ENCODE measurements at regions not wholly inside any gene's neighbourhood (a gene's known extent, or its start where the extent isn't known, plus 50 kb on each side); places are given as distances from the start of the nearest gene placed in this dataset.

GRCh38 chr20:48209102-48209501 lies 423.8 kb upstream of the SULF2 start:
- Mint-ChIP-seq H3K9me3 (no peaks in the 10 kb centered on the region), H3K36me3 (ENCODE audit: low read depth) (no peaks in the 10 kb centered on the region), H3K4me3 (no peak overlapping the region), H3K27ac (no peak overlapping the region), H3K4me1 (ENCODE audit: low read depth) (no peaks in the 10 kb centered on the region), H3K27me3 (no peaks in the 10 kb centered on the region)

GRCh38 chr20:48208176-48208575 lies 422.9 kb upstream of the SULF2 start:
- Mint-ChIP-seq H3K27ac (no peak overlapping the region), H3K4me1 (ENCODE audit: low read depth) (no peaks in the 10 kb centered on the region), H3K4me3 (no peak overlapping the region), H3K36me3 (ENCODE audit: low read depth) (no peaks in the 10 kb centered on the region), H3K9me3 (no peaks in the 10 kb centered on the region), H3K27me3 (no peaks in the 10 kb centered on the region)

- Mint-ChIP-seq H3K27me3 (no peaks in the 10 kb centered on the region), H3K4me1 (ENCODE audit: low read depth) (no peaks in the 10 kb centered on the region), H3K36me3 (ENCODE audit: low read depth) (no peaks in the 10 kb centered on the region), H3K9me3 (no peaks in the 10 kb centered on the region), H3K27ac (no peak overlapping the region), H3K4me3 (no peak overlapping the region)
Observed at GRCh38 chr20:48207505-48207904, 422.2 kb upstream of the SULF2 start.

- no peaks in the 10 kb centered on the region for H3K36me3 Mint-ChIP-seq (ENCODE audit: low read depth)
- H3K27ac Mint-ChIP-seq: no peak overlapping the region
- no peak overlapping the region for H3K4me3 Mint-ChIP-seq
Observed at GRCh38 chr20:48205786-48206185, 420.5 kb upstream of the SULF2 start.

GRCh38 chr20:48205281-48205782 lies 420.1 kb upstream of the SULF2 start:
- no peaks in the 10 kb centered on the region for H3K9me3 Mint-ChIP-seq
- H3K27ac Mint-ChIP-seq: no peak overlapping the region
- H3K27me3 Mint-ChIP-seq: no peaks in the 10 kb centered on the region

More at GRCh38 chr20:48205786-48206185, 420.5 kb upstream of the SULF2 start:
- no peaks in the 10 kb centered on the region for H3K4me1 Mint-ChIP-seq (ENCODE audit: low read depth)
- no peaks in the 10 kb centered on the region for H3K9me3 Mint-ChIP-seq
- no peaks in the 10 kb centered on the region for H3K27me3 Mint-ChIP-seq

GRCh38 chr20:48204499-48204898 lies 419.2 kb upstream of the SULF2 start:
- H3K27me3 Mint-ChIP-seq: peaks cover 3% of the 10 kb centered on the region
- H3K27ac Mint-ChIP-seq: no peak overlapping the region
- H3K36me3 Mint-ChIP-seq (ENCODE audit: low read depth): no peaks in the 10 kb centered on the region
- H3K9me3 Mint-ChIP-seq: no peaks in the 10 kb centered on the region
- no peaks in the 10 kb centered on the region for H3K4me1 Mint-ChIP-seq (ENCODE audit: low read depth)
- no peak overlapping the region for H3K4me3 Mint-ChIP-seq

More at GRCh38 chr20:48205281-48205782, 420.1 kb upstream of the SULF2 start:
- Mint-ChIP-seq H3K36me3 (ENCODE audit: low read depth) (no peaks in the 10 kb centered on the region), H3K4me1 (ENCODE audit: low read depth) (no peaks in the 10 kb centered on the region), H3K4me3 (no peak overlapping the region)

GRCh38 chr20:48203252-48203651 lies 418.0 kb upstream of the SULF2 start:
- H3K36me3 Mint-ChIP-seq (ENCODE audit: low read depth): no peaks in the 10 kb centered on the region
- no peaks in the 10 kb centered on the region for H3K9me3 Mint-ChIP-seq
- H3K4me1 Mint-ChIP-seq (ENCODE audit: low read depth): no peaks in the 10 kb centered on the region
- H3K27ac Mint-ChIP-seq: no peak overlapping the region
- H3K4me3 Mint-ChIP-seq: no peak overlapping the region
- H3K27me3 Mint-ChIP-seq: peaks cover 3% of the 10 kb centered on the region

- H3K4me3 Mint-ChIP-seq: no peak overlapping the region
- no peaks in the 10 kb centered on the region for H3K36me3 Mint-ChIP-seq (ENCODE audit: low read depth)
- H3K9me3 Mint-ChIP-seq: no peaks in the 10 kb centered on the region
- H3K27ac Mint-ChIP-seq: no peak overlapping the region
- no peaks in the 10 kb centered on the region for H3K4me1 Mint-ChIP-seq (ENCODE audit: low read depth)
- H3K27me3 Mint-ChIP-seq: peaks cover 3% of the 10 kb centered on the region
Observed at GRCh38 chr20:48202334-48203113, 417.2 kb upstream of the SULF2 start.

- Mint-ChIP-seq H3K27ac (no peak overlapping the region), H3K27me3 (peaks cover 3% of the 10 kb centered on the region), H3K36me3 (ENCODE audit: low read depth) (no peaks in the 10 kb centered on the region), H3K9me3 (no peaks in the 10 kb centered on the region), H3K4me1 (ENCODE audit: low read depth) (no peaks in the 10 kb centered on the region), H3K4me3 (no peak overlapping the region)
Observed at GRCh38 chr20:48201885-48202284, 416.6 kb upstream of the SULF2 start.

GRCh38 chr20:48201188-48201587 lies 415.9 kb upstream of the SULF2 start:
- H3K4me1 Mint-ChIP-seq (ENCODE audit: low read depth): no peaks in the 10 kb centered on the region
- H3K4me3 Mint-ChIP-seq: no peak overlapping the region
- H3K27me3 Mint-ChIP-seq: peaks cover 3% of the 10 kb centered on the region
- H3K9me3 Mint-ChIP-seq: no peaks in the 10 kb centered on the region
- no peaks in the 10 kb centered on the region for H3K36me3 Mint-ChIP-seq (ENCODE audit: low read depth)
- H3K27ac Mint-ChIP-seq: no peak overlapping the region

- H3K4me3 Mint-ChIP-seq: no peak overlapping the region
- no peaks in the 10 kb centered on the region for H3K36me3 Mint-ChIP-seq (ENCODE audit: low read depth)
- H3K9me3 Mint-ChIP-seq: no peaks in the 10 kb centered on the region
- H3K27ac Mint-ChIP-seq: no peak overlapping the region
- no peaks in the 10 kb centered on the region for H3K4me1 Mint-ChIP-seq (ENCODE audit: low read depth)
- H3K27me3 Mint-ChIP-seq: peaks cover 3% of the 10 kb centered on the region
Observed at GRCh38 chr20:48198929-48199451, 413.7 kb upstream of the SULF2 start.

- Mint-ChIP-seq H3K27ac (no peak overlapping the region), H3K4me1 (ENCODE audit: low read depth) (no peaks in the 10 kb centered on the region), H3K4me3 (no peak overlapping the region), H3K9me3 (no peaks in the 10 kb centered on the region), H3K27me3 (peaks cover 3% of the 10 kb centered on the region), H3K36me3 (ENCODE audit: low read depth) (no peaks in the 10 kb centered on the region)
Observed at GRCh38 chr20:48197066-48197465, 411.8 kb upstream of the SULF2 start.

GRCh38 chr20:48196486-48196885 lies 411.2 kb upstream of the SULF2 start:
- Mint-ChIP-seq H3K36me3 (ENCODE audit: low read depth) (no peaks in the 10 kb centered on the region), H3K27me3 (peaks cover 3% of the 10 kb centered on the region), H3K4me1 (ENCODE audit: low read depth) (no peaks in the 10 kb centered on the region), H3K27ac (no peak overlapping the region), H3K4me3 (no peak overlapping the region), H3K9me3 (no peaks in the 10 kb centered on the region)

GRCh38 chr20:48196001-48196400 lies 410.7 kb upstream of the SULF2 start:
- no peak overlapping the region for H3K4me3 Mint-ChIP-seq
- H3K27ac Mint-ChIP-seq: no peak overlapping the region
- no peaks in the 10 kb centered on the region for H3K9me3 Mint-ChIP-seq
- peaks cover 3% of the 10 kb centered on the region for H3K27me3 Mint-ChIP-seq
- H3K36me3 Mint-ChIP-seq (ENCODE audit: low read depth): no peaks in the 10 kb centered on the region
- no peaks in the 10 kb centered on the region for H3K4me1 Mint-ChIP-seq (ENCODE audit: low read depth)

- Mint-ChIP-seq H3K4me3 (no peak overlapping the region), H3K36me3 (ENCODE audit: low read depth) (no peaks in the 10 kb centered on the region), H3K9me3 (no peaks in the 10 kb centered on the region), H3K27ac (no peak overlapping the region), H3K4me1 (ENCODE audit: low read depth) (no peaks in the 10 kb centered on the region), H3K27me3 (peaks cover 3% of the 10 kb centered on the region)
Observed at GRCh38 chr20:48195121-48195870, 410.0 kb upstream of the SULF2 start.
